Upper lobe of left lung (tissue), 4 donors: ENCODE measurements at regions not wholly inside any gene's neighbourhood (a gene's known extent, or its start where the extent isn't known, plus 50 kb on each side); places are given as distances from the start of the nearest gene placed in this dataset.

Experiments used
- EP300 ChIP-seq, 4 donors: sonication (generic); formaldehyde crosslinking; IDR thresholded peaks; one replicate each; pipeline ENCODE4 v1.5.1; 2017; ENCODE audit warnings: antibody characterized with exemption in 4 of 4, control low read depth in 2 of 4
- POLR2A ChIP-seq, 4 donors: fragments of 450-650 bp; IDR thresholded peaks; one replicate each; pipeline ENCODE4 v1.5.1; 2016 to 2017; ENCODE audit warnings: antibody characterized with exemption in 4 of 4, mild to moderate bottlenecking in 2 of 4
- POLR2AphosphoS5 ChIP-seq, 2 donors: sonication (generic); formaldehyde crosslinking; IDR thresholded peaks; one replicate each; pipeline ENCODE4 v1.5.1; 2017; ENCODE audit warnings: antibody characterized with exemption in 2 of 2
- TF ChIP-seq, protein P1 (sequence below), 6 experiments: fragments of 450-650 bp in 4 of 6; fragments of 200-600 bp in 2 of 6; sonication (generic) in 2 of 6; IDR thresholded peaks; one replicate each; pipeline ENCODE4 v1.5.1; 2016 to 2019; ENCODE audit warnings: antibody characterized with exemption in 6 of 6

DNA sequence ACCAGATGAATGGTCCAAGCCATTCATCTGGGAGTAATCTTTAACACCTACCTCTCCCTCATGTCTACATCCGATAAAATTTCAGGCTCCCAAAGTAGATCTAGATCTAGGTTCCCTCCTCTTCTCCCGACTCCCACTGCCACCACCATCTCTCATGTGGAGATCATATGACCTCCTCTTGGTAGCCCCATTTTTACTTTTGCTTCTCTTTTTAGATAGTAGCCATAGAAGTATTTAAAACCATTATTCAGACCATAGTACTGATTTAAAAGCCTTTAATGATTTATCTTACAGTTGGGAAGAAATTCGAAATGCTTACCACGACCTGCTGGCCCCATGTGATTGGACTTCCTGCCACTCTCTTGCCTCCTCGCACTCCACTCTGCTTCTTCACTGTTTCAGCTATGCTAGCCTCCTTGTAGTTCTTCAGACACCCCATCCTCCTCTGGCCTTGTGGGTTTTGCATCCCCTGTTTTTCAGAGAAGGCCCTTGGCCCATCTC, 98.5 kb downstream of the RASSF10 start:
- TF ChIP-seq, protein P1, sequence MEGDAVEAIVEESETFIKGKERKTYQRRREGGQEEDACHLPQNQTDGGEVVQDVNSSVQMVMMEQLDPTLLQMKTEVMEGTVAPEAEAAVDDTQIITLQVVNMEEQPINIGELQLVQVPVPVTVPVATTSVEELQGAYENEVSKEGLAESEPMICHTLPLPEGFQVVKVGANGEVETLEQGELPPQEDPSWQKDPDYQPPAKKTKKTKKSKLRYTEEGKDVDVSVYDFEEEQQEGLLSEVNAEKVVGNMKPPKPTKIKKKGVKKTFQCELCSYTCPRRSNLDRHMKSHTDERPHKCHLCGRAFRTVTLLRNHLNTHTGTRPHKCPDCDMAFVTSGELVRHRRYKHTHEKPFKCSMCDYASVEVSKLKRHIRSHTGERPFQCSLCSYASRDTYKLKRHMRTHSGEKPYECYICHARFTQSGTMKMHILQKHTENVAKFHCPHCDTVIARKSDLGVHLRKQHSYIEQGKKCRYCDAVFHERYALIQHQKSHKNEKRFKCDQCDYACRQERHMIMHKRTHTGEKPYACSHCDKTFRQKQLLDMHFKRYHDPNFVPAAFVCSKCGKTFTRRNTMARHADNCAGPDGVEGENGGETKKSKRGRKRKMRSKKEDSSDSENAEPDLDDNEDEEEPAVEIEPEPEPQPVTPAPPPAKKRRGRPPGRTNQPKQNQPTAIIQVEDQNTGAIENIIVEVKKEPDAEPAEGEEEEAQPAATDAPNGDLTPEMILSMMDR (IDR thresholded peaks at IDR 0.05), result no peak
- TF ChIP-seq POLR2AphosphoS5 (IDR thresholded peaks at IDR 0.05) (no peak), POLR2A (IDR thresholded peaks at IDR 0.05) (no peak), EP300 (IDR thresholded peaks at IDR 0.05) (no peak)
